Neural progenitor cell (in vitro differentiated cells): ENCODE measurements at regions not wholly inside any gene's neighbourhood (a gene's known extent, or its start where the extent isn't known, plus 50 kb on each side); places are given as distances from the start of the nearest gene placed in this dataset.

ENCODE experiments used
- DNase-seq: peaks from one replicate; pipeline ENCODE4 v3.0.0-alpha.2; 2016; ENCODE audit warnings: low spot score
- H2AFZ ChIP-seq: fragments of 200-600 bp; sonication (generic); replicated peaks from 2 replicates; pipeline ENCODE4 v1.6.1; 2016; ENCODE audit warnings: antibody characterized with exemption
- H3F3A ChIP-seq: fragments of 200-600 bp; sonication (generic); 2 replicates; pipeline ENCODE4 v1.6.1; 2016; ENCODE audit warnings: antibody characterized with exemption, low read depth
- H3K27ac ChIP-seq: fragments of 200-600 bp; sonication (generic); 2 replicates; pipeline ENCODE4 v1.5.1; 2016; ENCODE audit warnings: mild to moderate bottlenecking
- H3K27me3 ChIP-seq: fragments of 200-600 bp; sonication (generic); 2 replicates; pipeline ENCODE4 v1.6.1; 2016; ENCODE audit warnings: mild to moderate bottlenecking, moderate library complexity
- H3K36me3 ChIP-seq: fragments of 200-600 bp; sonication (generic); 2 replicates; pipeline ENCODE4 v1.5.1; 2016
- H3K4me1 ChIP-seq: fragments of 200-600 bp; sonication (generic); 2 replicates; pipeline ENCODE4 v1.6.1; 2016; ENCODE audit warnings: mixed run types
- H3K4me2 ChIP-seq: fragments of 200-600 bp; sonication (generic); 2 replicates; pipeline ENCODE4 v1.6.1; 2016
- H3K4me3 ChIP-seq: fragments of 200-600 bp; sonication (generic); 2 replicates; pipeline ENCODE4 v1.5.1; 2016
- H3K79me2 ChIP-seq: fragments of 200-600 bp; sonication (generic); 2 replicates; pipeline ENCODE4 v1.6.1; 2016; ENCODE audit warnings: low read depth
- H3K9ac ChIP-seq: fragments of 200-600 bp; sonication (generic); 2 replicates; pipeline ENCODE4 v1.6.1; 2016
- H3K9me3 ChIP-seq: fragments of 200-600 bp; sonication (generic); 2 replicates; pipeline ENCODE4 v1.5.1; 2016; ENCODE audit warnings: low read depth
- H4K20me1 ChIP-seq: fragments of 200-600 bp; sonication (generic); 2 replicates; pipeline ENCODE4 v1.6.1; 2016; ENCODE audit warnings: low read depth
- H3K27ac Mint-ChIP-seq: 3 replicates; pipeline ENCODE4 v1.8.0; 2021; ENCODE audit warnings: mixed read lengths
- H3K27me3 Mint-ChIP-seq: 2 replicates; pipeline ENCODE4 v1.8.0; 2022; ENCODE audit warnings: low read depth, mild to moderate bottlenecking, inconsistent platforms, moderate library complexity, mixed read lengths; ENCODE audit not compliant: insufficient read depth
- H3K36me3 Mint-ChIP-seq: 3 replicates; pipeline ENCODE4 v1.8.0; 2021; ENCODE audit warnings: mixed read lengths
- H3K4me1 Mint-ChIP-seq: 3 replicates; pipeline ENCODE4 v1.8.0; 2021; ENCODE audit warnings: mixed read lengths
- H3K4me3 Mint-ChIP-seq: 3 replicates; pipeline ENCODE4 v1.8.0; 2021; ENCODE audit warnings: mild to moderate bottlenecking, moderate library complexity, mixed read lengths
- H3K9me3 Mint-ChIP-seq: 3 replicates; pipeline ENCODE4 v1.8.0; 2020; ENCODE audit warnings: mixed read lengths
- EZH2 ChIP-seq: fragments of 200-600 bp; sonication (generic); IDR thresholded peaks from 2 replicates; pipeline ENCODE4 v1.6.1; 2017; ENCODE audit warnings: antibody characterized with exemption, mild to moderate bottlenecking, moderate library complexity
- EZH2phosphoT487 ChIP-seq: fragments of 200-600 bp; sonication (generic); IDR thresholded peaks from 2 replicates; pipeline ENCODE4 v1.6.1; 2017; ENCODE audit warnings: antibody characterized with exemption
- TF ChIP-seq, protein P1 (sequence below): fragments of 200-600 bp; sonication (generic); IDR thresholded peaks from 2 replicates; pipeline ENCODE4 v1.5.1; 2017; ENCODE audit warnings: antibody characterized with exemption, mild to moderate bottlenecking

DNA sequence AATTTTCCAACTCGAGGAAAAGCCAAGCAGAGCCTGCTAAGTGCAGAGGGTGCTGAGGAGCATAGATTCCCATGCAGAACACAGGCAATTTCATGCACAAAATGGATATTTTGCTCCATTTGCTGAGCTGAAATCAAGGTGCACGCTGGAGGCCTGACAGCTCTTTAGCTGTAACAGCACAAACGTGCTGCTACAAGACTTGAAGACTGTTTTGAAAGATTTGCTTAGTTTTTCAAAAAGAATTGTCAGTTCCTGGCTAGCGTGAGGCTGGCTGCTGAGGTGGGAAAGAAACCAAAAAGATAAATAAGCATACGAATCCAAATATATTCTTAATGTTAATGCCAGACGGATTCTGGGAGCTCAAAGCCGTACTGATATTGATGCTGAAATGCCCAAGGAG, 309.0 kb upstream of the MAF start:
- Histone ChIP-seq H3K79me2 (no peaks in the 10 kb centered on the region), H3K36me3 (no peaks in the 10 kb centered on the region), H3K27me3 (no peaks in the 10 kb centered on the region), H3K4me3 (no peak overlapping the region), H3F3A (no peaks in the 10 kb centered on the region), H3K4me2 (no peak overlapping the region), H2AFZ (peak overlapping the region; percentile 84), H4K20me1 (no peaks in the 10 kb centered on the region), H3K9me3 (no peaks in the 10 kb centered on the region), H3K9ac (no peak overlapping the region), H3K4me1 (peaks cover 6% of the 10 kb centered on the region), H3K27ac (no peak overlapping the region)
- Mint-ChIP-seq H3K4me1 (peaks cover 13% of the 10 kb centered on the region), H3K27ac (no peak overlapping the region), H3K4me3 (no peak overlapping the region), H3K27me3 (peaks cover 5% of the 10 kb centered on the region), H3K36me3 (no peaks in the 10 kb centered on the region), H3K9me3 (no peaks in the 10 kb centered on the region)
- DNase-seq: no peak
- no peak for TF ChIP-seq EZH2phosphoT487
- TF ChIP-seq, protein P1, sequence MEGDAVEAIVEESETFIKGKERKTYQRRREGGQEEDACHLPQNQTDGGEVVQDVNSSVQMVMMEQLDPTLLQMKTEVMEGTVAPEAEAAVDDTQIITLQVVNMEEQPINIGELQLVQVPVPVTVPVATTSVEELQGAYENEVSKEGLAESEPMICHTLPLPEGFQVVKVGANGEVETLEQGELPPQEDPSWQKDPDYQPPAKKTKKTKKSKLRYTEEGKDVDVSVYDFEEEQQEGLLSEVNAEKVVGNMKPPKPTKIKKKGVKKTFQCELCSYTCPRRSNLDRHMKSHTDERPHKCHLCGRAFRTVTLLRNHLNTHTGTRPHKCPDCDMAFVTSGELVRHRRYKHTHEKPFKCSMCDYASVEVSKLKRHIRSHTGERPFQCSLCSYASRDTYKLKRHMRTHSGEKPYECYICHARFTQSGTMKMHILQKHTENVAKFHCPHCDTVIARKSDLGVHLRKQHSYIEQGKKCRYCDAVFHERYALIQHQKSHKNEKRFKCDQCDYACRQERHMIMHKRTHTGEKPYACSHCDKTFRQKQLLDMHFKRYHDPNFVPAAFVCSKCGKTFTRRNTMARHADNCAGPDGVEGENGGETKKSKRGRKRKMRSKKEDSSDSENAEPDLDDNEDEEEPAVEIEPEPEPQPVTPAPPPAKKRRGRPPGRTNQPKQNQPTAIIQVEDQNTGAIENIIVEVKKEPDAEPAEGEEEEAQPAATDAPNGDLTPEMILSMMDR: no peak
- no peak for TF ChIP-seq EZH2

DNA sequence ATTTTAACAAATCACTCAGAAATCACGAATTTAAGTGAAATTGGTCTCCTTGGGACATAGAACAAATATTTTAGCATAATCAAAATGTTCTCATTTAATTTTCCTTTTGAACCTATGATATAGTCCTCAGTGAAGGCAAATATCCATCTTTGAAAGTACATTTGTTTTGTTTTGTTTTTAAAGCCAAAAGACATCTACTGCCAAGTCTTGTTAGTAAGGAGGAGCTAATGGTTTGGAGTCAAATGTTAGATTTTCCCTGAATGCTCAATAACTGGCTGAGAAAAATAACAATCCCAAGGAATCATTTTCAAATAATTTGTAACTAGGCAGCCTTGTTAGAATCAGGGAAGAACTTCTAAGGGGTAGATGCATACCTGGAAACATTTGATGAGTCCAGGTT, 302.9 kb upstream of the MAF start:
- no peaks in the 10 kb centered on the region for H3K36me3 Mint-ChIP-seq
- no peaks in the 10 kb centered on the region for H3K9me3 Mint-ChIP-seq
- no peak overlapping the region for H3K27ac Mint-ChIP-seq
- H3K4me3 ChIP-seq: no peak overlapping the region
- H3K9me3 ChIP-seq: no peaks in the 10 kb centered on the region
- H3K4me2 ChIP-seq: no peak overlapping the region
- peaks cover 3% of the 10 kb centered on the region for H3K27me3 Mint-ChIP-seq
- H3K27me3 ChIP-seq: no peaks in the 10 kb centered on the region
- no peaks in the 10 kb centered on the region for H3K36me3 ChIP-seq
- H3K9ac ChIP-seq: no peak overlapping the region
- H4K20me1 ChIP-seq: no peaks in the 10 kb centered on the region
- H3K79me2 ChIP-seq: no peaks in the 10 kb centered on the region
- no peak overlapping the region for H3K27ac ChIP-seq
- no peak overlapping the region for H2AFZ ChIP-seq
- H3K4me1 ChIP-seq: no peaks in the 10 kb centered on the region
- TF ChIP-seq EZH2: no peak
- TF ChIP-seq, protein P1: no peak
- no peak for TF ChIP-seq EZH2phosphoT487
- no peak overlapping the region for H3K4me3 Mint-ChIP-seq
- H3F3A ChIP-seq: no peaks in the 10 kb centered on the region
- no peaks in the 10 kb centered on the region for H3K4me1 Mint-ChIP-seq
- DNase-seq: no peak

DNA sequence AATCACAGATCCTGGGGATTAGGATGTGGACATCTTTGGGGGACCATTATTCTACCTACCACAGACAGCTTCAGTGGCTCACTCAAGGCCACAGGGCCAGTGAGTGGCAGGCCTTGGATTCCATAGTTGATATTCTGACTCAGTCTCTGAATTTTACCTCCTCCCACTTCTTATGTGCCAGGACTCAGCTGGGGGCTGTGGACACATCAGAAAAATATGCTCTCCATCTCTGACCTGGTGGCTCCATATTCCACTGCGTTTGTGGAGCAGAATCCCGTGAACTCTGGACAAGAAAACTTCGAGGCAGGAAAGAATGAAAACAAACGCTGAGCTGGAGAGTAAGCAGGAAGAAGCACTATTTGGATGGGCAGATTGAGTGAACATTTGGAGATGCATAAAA, 301.8 kb upstream of the MAF start:
- no peaks in the 10 kb centered on the region for H3F3A ChIP-seq
- H3K4me1 ChIP-seq: no peaks in the 10 kb centered on the region
- Mint-ChIP-seq H3K27me3 (peaks cover 3% of the 10 kb centered on the region), H3K4me3 (no peak overlapping the region), H3K36me3 (no peaks in the 10 kb centered on the region), H3K27ac (no peak overlapping the region), H3K4me1 (peaks cover 4% of the 10 kb centered on the region), H3K9me3 (no peaks in the 10 kb centered on the region)
- no peak overlapping the region for H3K4me3 ChIP-seq
- H3K9ac ChIP-seq: no peak overlapping the region
- no peaks in the 10 kb centered on the region for H3K79me2 ChIP-seq
- no peaks in the 10 kb centered on the region for H3K9me3 ChIP-seq
- H3K4me2 ChIP-seq: no peak overlapping the region
- H3K27ac ChIP-seq: no peak overlapping the region
- no peaks in the 10 kb centered on the region for H3K27me3 ChIP-seq
- no peaks in the 10 kb centered on the region for H4K20me1 ChIP-seq
- DNase-seq: no peak
- no peaks in the 10 kb centered on the region for H3K36me3 ChIP-seq
- H2AFZ ChIP-seq: no peak overlapping the region
- TF ChIP-seq EZH2: no peak

DNA sequence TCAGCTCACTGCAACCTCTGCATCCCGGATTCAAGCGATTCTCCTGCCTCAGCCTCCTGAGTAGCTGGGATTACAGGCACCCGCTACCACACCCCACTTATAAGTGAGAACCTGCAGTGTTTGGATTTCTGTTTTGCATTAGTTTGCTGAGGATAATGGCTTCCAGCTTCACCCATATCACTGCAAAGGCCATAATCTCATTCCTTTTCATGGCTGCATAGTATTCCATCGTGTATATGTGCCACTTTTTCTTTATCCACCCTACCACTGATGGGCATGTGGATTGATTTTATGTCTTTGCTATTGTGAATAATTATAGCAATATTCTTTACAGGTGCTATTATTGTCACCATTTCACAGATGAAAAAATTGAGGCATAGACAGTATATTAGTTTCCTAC, 301.0 kb upstream of the MAF start:
- Mint-ChIP-seq H3K9me3 (no peaks in the 10 kb centered on the region), H3K4me3 (no peak overlapping the region), H3K36me3 (no peaks in the 10 kb centered on the region), H3K4me1 (peaks cover 4% of the 10 kb centered on the region), H3K27ac (no peak overlapping the region), H3K27me3 (peaks cover 3% of the 10 kb centered on the region)
- no peak overlapping the region for H3K4me3 ChIP-seq
- H3K36me3 ChIP-seq: no peaks in the 10 kb centered on the region
- no peak overlapping the region for H2AFZ ChIP-seq
- no peaks in the 10 kb centered on the region for H3K9me3 ChIP-seq
- no peaks in the 10 kb centered on the region for H3K4me1 ChIP-seq
- TF ChIP-seq, protein P1: no peak
- no peak for TF ChIP-seq EZH2
- no peak for TF ChIP-seq EZH2phosphoT487
- no peaks in the 10 kb centered on the region for H3K27me3 ChIP-seq
- H3K9ac ChIP-seq: no peak overlapping the region
- no peak overlapping the region for H3K27ac ChIP-seq
- H3K79me2 ChIP-seq: no peaks in the 10 kb centered on the region
- no peak overlapping the region for H3K4me2 ChIP-seq
- H4K20me1 ChIP-seq: no peaks in the 10 kb centered on the region
- H3F3A ChIP-seq: no peaks in the 10 kb centered on the region
- no peak for DNase-seq
